Neural crest cell (in vitro differentiated cells): ENCODE measurements at regions not wholly inside any gene's neighbourhood (a gene's known extent, or its start where the extent isn't known, plus 50 kb on each side); places are given as distances from the start of the nearest gene placed in this dataset.
"Not testable (repeated sequence)": the region's sequence is repeated elsewhere in the genome, so short reads cannot be mapped to it uniquely, and the experiment has no call there.

Experiments used
- DNase-seq: peaks from one replicate; pipeline ENCODE4 v3.0.0; 2021; ENCODE audit warnings: low read depth, mixed read lengths, low spot score
- H3K27ac Mint-ChIP-seq: one replicate; pipeline ENCODE4 v1.8.0; 2021; ENCODE audit warnings: mild to moderate bottlenecking, mixed read lengths; ENCODE audit not compliant: unreplicated experiment
- H3K27me3 Mint-ChIP-seq: 2 replicates; pipeline ENCODE4 v1.8.0; 2021; ENCODE audit warnings: low read depth, mild to moderate bottlenecking, mixed read lengths
- H3K36me3 Mint-ChIP-seq: 2 replicates; pipeline ENCODE4 v1.8.0; 2021; ENCODE audit warnings: low read depth, mild to moderate bottlenecking, mixed read lengths
- H3K4me1 Mint-ChIP-seq: 2 replicates; pipeline ENCODE4 v1.8.0; 2021; ENCODE audit warnings: mixed read lengths
- H3K4me3 Mint-ChIP-seq: one replicate; pipeline ENCODE4 v1.8.0; 2021; ENCODE audit warnings: mild to moderate bottlenecking, mixed read lengths
- H3K9me3 Mint-ChIP-seq: 2 replicates; pipeline ENCODE4 v1.8.0; 2021; ENCODE audit warnings: mixed read lengths
- TF ChIP-seq, protein P1 (sequence below): fragments of 200-600 bp; sonication (generic); conservative IDR thresholded peaks from 2 replicates; pipeline ENCODE4 v1.5.0; 2021; ENCODE audit warnings: antibody characterized with exemption, mild to moderate bottlenecking

DNA sequence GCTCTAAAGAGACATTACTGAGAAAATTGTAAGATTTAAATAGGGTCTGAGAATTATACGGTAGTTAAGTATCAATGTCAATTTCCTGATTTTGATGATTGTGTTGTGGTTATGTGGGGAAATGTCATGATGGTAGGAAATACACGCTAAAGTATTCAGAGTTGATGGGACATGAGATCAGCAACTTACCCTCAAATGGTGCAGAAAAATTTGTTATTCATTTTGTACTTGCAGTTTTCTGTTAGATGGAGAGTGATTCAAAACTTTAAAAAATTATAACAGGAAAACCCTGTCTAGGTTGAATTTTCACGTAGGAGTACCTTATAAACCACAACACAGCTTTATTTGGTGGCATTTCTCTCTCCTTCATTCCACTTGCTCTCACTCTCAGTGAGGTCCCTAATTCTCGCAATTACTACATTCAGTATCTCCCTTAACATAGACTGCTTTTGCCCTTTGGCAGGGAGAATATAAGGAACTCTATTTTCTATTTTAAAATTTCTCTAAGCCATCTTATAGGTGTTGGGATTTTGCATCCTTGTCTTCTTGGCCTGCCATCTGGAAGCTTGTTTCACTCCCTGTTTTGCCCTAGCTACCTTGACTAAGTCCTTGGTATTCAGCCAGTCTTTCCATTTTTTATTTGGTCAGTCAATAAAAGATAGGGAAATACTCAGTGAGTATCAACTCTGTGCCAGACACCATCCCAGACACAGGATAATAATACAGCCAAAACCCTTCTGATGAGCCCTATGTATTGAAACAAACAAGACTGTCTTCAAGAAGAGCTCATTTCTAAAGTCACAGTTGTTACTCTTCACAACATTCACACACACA, 550.6 kb upstream of the ACVR2A start:
- Mint-ChIP-seq H3K27me3 (no peaks in the 10 kb centered on the region), H3K27ac (no peak overlapping the region)
- TF ChIP-seq, protein P1, sequence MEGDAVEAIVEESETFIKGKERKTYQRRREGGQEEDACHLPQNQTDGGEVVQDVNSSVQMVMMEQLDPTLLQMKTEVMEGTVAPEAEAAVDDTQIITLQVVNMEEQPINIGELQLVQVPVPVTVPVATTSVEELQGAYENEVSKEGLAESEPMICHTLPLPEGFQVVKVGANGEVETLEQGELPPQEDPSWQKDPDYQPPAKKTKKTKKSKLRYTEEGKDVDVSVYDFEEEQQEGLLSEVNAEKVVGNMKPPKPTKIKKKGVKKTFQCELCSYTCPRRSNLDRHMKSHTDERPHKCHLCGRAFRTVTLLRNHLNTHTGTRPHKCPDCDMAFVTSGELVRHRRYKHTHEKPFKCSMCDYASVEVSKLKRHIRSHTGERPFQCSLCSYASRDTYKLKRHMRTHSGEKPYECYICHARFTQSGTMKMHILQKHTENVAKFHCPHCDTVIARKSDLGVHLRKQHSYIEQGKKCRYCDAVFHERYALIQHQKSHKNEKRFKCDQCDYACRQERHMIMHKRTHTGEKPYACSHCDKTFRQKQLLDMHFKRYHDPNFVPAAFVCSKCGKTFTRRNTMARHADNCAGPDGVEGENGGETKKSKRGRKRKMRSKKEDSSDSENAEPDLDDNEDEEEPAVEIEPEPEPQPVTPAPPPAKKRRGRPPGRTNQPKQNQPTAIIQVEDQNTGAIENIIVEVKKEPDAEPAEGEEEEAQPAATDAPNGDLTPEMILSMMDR, result no peak

DNA sequence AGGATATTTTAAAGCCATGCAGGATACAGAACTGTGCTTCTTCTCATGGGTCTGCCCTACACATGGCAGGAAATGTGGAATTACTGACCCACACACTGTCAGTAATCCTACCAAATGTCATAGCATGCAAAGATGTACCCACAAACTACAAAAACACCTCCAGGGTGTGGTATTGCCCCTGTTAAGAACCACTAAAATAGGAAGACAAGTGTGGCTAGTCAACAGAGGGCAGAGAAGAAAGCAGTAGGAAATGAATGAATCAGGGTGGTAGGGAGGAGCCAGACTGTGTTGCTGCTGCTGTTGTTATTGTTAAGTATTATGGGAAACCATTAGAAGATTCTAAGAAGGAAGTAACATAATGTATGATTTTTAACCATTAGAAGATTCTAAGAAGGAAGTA, 556.7 kb upstream of the ACVR2A start:
- Mint-ChIP-seq H3K4me1 (no peaks in the 10 kb centered on the region), H3K27me3 (no peaks in the 10 kb centered on the region), H3K9me3 (peaks cover 4% of the 10 kb centered on the region), H3K4me3 (no peak overlapping the region), H3K36me3 (no peaks in the 10 kb centered on the region), H3K27ac (no peak overlapping the region)
- TF ChIP-seq, protein P1, result no peak
- DNase-seq, result no peak

More for the DNA sequence above, 550.6 kb upstream of the ACVR2A start:
- no peak for DNase-seq
- Mint-ChIP-seq H3K4me3 (no peak overlapping the region), H3K36me3 (no peaks in the 10 kb centered on the region), H3K9me3 (peaks cover 3% of the 10 kb centered on the region), H3K4me1 (no peaks in the 10 kb centered on the region)

DNA sequence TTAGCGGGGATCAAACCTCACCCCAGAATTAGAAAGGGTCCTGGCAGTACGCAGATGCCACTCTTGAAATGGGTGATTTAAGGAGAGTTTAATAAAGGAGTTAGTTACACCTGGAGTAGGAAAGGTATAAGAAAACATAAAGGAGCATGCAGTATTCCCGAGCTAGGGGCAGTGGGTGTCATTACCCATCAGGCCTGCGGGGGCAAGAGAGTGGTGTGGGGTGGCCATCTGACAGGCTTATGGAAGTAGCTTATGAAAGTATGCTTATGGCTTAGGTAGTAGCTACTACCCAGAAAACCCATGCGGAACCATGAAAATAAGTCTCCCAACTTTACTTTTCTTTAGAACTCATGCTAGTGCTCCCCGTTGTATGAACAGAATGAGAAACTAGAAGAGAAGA, 568.9 kb upstream of the ACVR2A start:
- TF ChIP-seq, protein P1, result peak; percentile 48
- Mint-ChIP-seq H3K27ac (no peak overlapping the region), H3K9me3 (peaks cover 6% of the 10 kb centered on the region), H3K4me3 (no peak overlapping the region), H3K4me1 (peaks cover 19% of the 10 kb centered on the region), H3K27me3 (no peaks in the 10 kb centered on the region), H3K36me3 (peaks cover 2% of the 10 kb centered on the region)
- DNase-seq, result no peak

- H3K9me3 Mint-ChIP-seq, result peaks cover 10% of the 10 kb centered on the region
- TF ChIP-seq, protein P1, result no peak
- DNase-seq, result no peak
- H3K4me3 Mint-ChIP-seq, result no peak overlapping the region
- H3K27ac Mint-ChIP-seq, result no peak overlapping the region
- peaks cover 19% of the 10 kb centered on the region for H3K4me1 Mint-ChIP-seq
- peaks cover 11% of the 10 kb centered on the region for H3K36me3 Mint-ChIP-seq
- no peaks in the 10 kb centered on the region for H3K27me3 Mint-ChIP-seq
Observed at GRCh38 chr2:147273628-147274027, 571.2 kb upstream of the ACVR2A start.

DNA sequence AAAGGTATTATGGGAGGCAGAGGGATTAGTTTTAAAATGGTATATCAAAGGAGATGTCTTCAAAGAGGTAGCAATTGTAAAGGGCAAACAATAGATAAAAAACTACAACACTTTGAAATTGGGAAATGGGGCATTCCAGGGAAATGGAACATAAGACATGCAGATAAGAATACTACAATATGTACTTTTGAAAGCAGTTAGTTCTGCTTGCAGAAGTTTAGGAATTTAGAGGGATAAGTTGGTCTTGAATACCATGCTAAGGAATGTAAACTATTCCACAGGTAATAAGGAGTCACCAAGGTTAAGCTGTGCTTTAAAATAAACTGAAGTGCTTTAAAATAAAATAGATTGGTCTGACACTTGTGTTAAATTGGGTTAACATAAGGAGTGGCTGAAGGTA, 571.7 kb upstream of the ACVR2A start:
- Mint-ChIP-seq H3K27ac (no peak overlapping the region), H3K4me3 (no peak overlapping the region), H3K36me3 (peaks cover 11% of the 10 kb centered on the region), H3K9me3 (peaks cover 10% of the 10 kb centered on the region), H3K27me3 (no peaks in the 10 kb centered on the region), H3K4me1 (peaks cover 19% of the 10 kb centered on the region)
- TF ChIP-seq, protein P1, result no peak
- no peak for DNase-seq

DNA sequence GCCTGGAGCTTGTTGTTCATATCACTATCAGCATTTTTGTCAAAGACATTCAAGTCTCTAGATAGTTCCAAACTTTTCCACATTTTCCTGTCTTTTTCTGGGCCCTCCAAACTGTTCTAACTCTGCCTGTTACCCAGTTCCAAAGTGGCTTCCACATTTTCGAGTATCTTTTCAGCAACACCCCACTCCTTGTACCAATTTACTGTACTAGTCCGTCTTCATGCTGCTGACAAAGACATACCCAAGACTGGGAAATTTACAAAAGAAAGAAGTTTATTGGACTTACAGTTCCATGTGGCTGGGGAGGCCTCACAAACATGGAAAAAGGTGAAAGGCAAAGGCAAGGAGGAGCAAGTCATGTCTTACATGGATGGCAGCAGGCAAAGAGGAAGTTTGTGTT, 575.2 kb upstream of the ACVR2A start:
- Mint-ChIP-seq H3K36me3 (peaks cover 15% of the 10 kb centered on the region), H3K9me3 (peaks cover 16% of the 10 kb centered on the region)
- not testable (repeated sequence) for H3K27me3 Mint-ChIP-seq, H3K27ac Mint-ChIP-seq, DNase-seq, H3K4me3 Mint-ChIP-seq, H3K4me1 Mint-ChIP-seq
